SK-N-SH (cell line): ENCODE measurements at regions not wholly inside any gene's neighbourhood (a gene's known extent, or its start where the extent isn't known, plus 50 kb on each side); places are given as distances from the start of the nearest gene placed in this dataset.

Source experiments
- SMC3 ChIP-seq: IDR thresholded peaks from 2 replicates; pipeline ENCODE4 v1.6.1; 2012; ENCODE audit warnings: low read depth, low read length, improper control_type of control experiment
- YY1 ChIP-seq: IDR thresholded peaks from 2 replicates; pipeline ENCODE4 v1.4.0; 2012; ENCODE audit warnings: low read depth, mild to moderate bottlenecking

- TF ChIP-seq SMC3 (no peak), YY1 (no peak)
Measured at GRCh38 chrX:155819525-155819924, 61.6 kb upstream of the VAMP7 start.
